Suprapubic skin (tissue), 4 donors: ENCODE measurements at regions not wholly inside any gene's neighbourhood (a gene's known extent, or its start where the extent isn't known, plus 50 kb on each side); places are given as distances from the start of the nearest gene placed in this dataset.

Experiments
- DNase-seq, 2 donors: peaks; one replicate each; pipeline ENCODE4 v3.0.0-alpha.2; 2019; ENCODE audit warnings: low spot score in 2 of 2
- H3K27ac ChIP-seq: fragments of 200-600 bp; sonication (generic); one replicate; pipeline ENCODE4 v1.5.1; 2019
- H3K27me3 ChIP-seq: fragments of 200-600 bp; sonication (generic); one replicate; pipeline ENCODE4 v1.5.1; 2019
- H3K36me3 ChIP-seq: fragments of 200-600 bp; sonication (generic); one replicate; pipeline ENCODE4 v1.5.1; 2019
- H3K4me1 ChIP-seq: fragments of 200-600 bp; sonication (generic); one replicate; pipeline ENCODE4 v1.5.1; 2019
- H3K4me3 ChIP-seq: fragments of 200-600 bp; sonication (generic); one replicate; pipeline ENCODE4 v1.5.1; 2019; ENCODE audit warnings: mild to moderate bottlenecking
- H3K9me3 ChIP-seq: fragments of 200-600 bp; sonication (generic); one replicate; pipeline ENCODE4 v1.5.1; 2019
- EP300 ChIP-seq: sonication (generic); formaldehyde crosslinking; IDR thresholded peaks from one replicate; pipeline ENCODE4 v1.6.1; 2017; ENCODE audit warnings: antibody characterized with exemption
- POLR2A ChIP-seq, 2 donors: fragments of 450-650 bp; IDR thresholded peaks; one replicate each; pipeline ENCODE4 v1.6.1; 2017; ENCODE audit warnings: antibody characterized with exemption in 2 of 2, mild to moderate bottlenecking in 2 of 2, moderate library complexity in 2 of 2
- POLR2AphosphoS5 ChIP-seq, 3 donors: sonication (generic); formaldehyde crosslinking; IDR thresholded peaks; one replicate each; pipeline ENCODE4 v1.6.1; 2017; ENCODE audit warnings: antibody characterized with exemption in 3 of 3
- WGBS: methylation state at CpG from one replicate; pipeline ENCODE4 v1.1.5; 2018; 5-methylcytosine and 5-hydroxymethylcytosine counted together
- TF ChIP-seq, protein P1 (sequence below), 2 donors: fragments of 200-600 bp in 1 of 2; fragments of 450-650 bp in 1 of 2; sonication (generic) in 1 of 2; IDR thresholded peaks; one replicate each; pipeline ENCODE4 v1.5.1; 2016 to 2019; ENCODE audit warnings: antibody characterized with exemption in 2 of 2, mild to moderate bottlenecking in 1 of 2, moderate library complexity in 1 of 2

DNA sequence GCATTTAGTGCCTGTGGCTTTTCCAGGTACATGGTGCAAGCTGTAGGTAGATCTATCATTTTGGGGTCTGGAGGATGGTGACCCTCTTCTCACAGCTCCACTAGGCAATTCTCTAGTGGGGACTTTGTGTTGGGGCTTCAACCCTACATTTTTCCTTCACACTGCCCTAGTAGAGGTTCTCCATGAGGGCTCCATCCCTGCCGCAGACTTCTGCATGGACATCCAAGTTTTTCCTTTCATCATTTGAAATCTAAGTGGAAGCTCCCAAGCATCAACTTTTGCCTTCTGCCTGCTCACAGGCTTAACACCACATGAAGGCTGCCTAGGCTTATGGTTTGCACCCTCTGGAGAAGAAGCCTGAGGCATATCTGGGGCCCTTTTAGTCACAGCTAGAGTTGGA is 492.7 kb downstream of the PIK3C3 start:
- 100% methylated on average over 1 of the region's 1 CpG for WGBS
- Histone ChIP-seq H3K4me3 (no peak overlapping the region), H3K9me3 (peaks cover 12% of the 10 kb centered on the region), H3K27me3 (no peaks in the 10 kb centered on the region), H3K27ac (no peak overlapping the region), H3K4me1 (no peaks in the 10 kb centered on the region), H3K36me3 (no peaks in the 10 kb centered on the region)
- TF ChIP-seq POLR2A (IDR thresholded peaks at IDR 0.05): no peak
- no peak for TF ChIP-seq POLR2AphosphoS5 (IDR thresholded peaks at IDR 0.05)
- no peak for TF ChIP-seq EP300
- TF ChIP-seq, protein P1, sequence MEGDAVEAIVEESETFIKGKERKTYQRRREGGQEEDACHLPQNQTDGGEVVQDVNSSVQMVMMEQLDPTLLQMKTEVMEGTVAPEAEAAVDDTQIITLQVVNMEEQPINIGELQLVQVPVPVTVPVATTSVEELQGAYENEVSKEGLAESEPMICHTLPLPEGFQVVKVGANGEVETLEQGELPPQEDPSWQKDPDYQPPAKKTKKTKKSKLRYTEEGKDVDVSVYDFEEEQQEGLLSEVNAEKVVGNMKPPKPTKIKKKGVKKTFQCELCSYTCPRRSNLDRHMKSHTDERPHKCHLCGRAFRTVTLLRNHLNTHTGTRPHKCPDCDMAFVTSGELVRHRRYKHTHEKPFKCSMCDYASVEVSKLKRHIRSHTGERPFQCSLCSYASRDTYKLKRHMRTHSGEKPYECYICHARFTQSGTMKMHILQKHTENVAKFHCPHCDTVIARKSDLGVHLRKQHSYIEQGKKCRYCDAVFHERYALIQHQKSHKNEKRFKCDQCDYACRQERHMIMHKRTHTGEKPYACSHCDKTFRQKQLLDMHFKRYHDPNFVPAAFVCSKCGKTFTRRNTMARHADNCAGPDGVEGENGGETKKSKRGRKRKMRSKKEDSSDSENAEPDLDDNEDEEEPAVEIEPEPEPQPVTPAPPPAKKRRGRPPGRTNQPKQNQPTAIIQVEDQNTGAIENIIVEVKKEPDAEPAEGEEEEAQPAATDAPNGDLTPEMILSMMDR (IDR thresholded peaks at IDR 0.05): no peak
- DNase-seq: no peak

DNA sequence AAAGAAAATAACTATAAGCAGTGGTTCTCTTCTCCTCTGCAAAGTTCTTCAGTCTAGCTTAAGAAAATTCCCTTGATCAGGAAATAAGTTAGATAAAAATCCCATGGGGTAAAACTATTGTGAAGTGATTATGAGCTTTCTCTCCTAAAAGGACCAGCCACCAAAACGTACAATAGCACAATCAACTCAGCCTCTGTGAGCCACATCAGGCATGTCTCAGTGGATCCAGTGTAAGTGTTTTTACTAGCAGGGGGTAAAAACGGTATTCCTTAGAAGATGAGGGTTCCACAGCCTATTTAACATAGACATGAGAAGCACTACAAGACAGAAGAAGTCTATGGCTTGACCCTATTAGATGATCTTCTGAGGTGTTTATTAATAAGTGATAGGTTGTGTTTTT is 503.2 kb downstream of the PIK3C3 start:
- no peaks in the 10 kb centered on the region for H3K36me3 ChIP-seq
- TF ChIP-seq EP300 (no peak), POLR2A (IDR thresholded peaks at IDR 0.05) (no peak), POLR2AphosphoS5 (IDR thresholded peaks at IDR 0.05) (no peak)
- TF ChIP-seq, protein P1 (IDR thresholded peaks at IDR 0.05): no peak
- H3K27ac ChIP-seq: no peak overlapping the region
- H3K4me3 ChIP-seq: no peak overlapping the region
- H3K9me3 ChIP-seq: no peaks in the 10 kb centered on the region
- no peaks in the 10 kb centered on the region for H3K27me3 ChIP-seq
- 36% methylated on average over 2 of the region's 2 CpGs for WGBS
- DNase-seq: no peak
- H3K4me1 ChIP-seq: no peaks in the 10 kb centered on the region

DNA sequence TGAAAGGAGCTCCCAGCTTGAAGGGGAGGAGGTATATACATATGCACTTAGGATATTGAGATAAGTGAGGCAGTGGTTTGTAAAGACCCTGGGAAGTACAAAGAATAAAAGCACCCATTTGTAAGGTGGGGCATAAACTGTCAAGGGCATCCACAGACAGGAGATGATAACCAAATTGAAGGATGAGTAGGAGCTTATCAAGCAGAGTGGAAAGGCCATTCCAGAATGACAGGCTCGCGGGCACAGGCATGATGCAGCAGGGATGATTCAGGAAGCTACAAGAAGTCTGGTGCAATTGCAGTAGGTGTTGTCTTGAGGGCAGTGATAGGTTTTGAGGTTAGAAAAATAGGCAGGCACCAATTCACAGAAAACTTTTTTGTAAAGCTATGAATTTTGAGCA is 504.8 kb downstream of the PIK3C3 start:
- TF ChIP-seq EP300: no peak
- Histone ChIP-seq H3K27ac (no peak overlapping the region), H3K4me3 (no peak overlapping the region), H3K27me3 (no peaks in the 10 kb centered on the region), H3K36me3 (no peaks in the 10 kb centered on the region), H3K4me1 (no peaks in the 10 kb centered on the region), H3K9me3 (no peaks in the 10 kb centered on the region)
- 36% methylated on average over 2 of the region's 2 CpGs for WGBS
- no peak for DNase-seq

DNA sequence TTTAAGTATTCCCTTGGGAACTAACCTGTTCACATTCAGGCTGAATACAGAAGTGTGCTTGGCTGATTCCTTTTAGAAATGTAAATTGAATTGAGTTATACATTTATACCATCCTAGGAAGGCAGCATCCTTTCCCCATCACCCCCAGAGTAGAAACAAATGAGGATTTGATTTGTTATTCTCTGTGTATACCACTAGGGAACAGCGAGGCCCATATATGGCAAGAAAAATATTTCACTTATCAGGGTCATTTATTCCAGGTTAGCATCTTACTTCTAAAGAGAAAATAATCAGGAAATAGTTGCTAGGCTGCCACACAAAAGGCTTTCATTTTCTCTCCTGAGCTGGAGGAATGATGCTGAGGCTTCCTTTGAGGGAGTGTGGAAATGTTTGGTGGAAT is 516.9 kb downstream of the PIK3C3 start:
- H3K4me3 ChIP-seq: no peak overlapping the region
- no peaks in the 10 kb centered on the region for H3K9me3 ChIP-seq
- no peaks in the 10 kb centered on the region for H3K4me1 ChIP-seq
- no peak overlapping the region for H3K27ac ChIP-seq
- 86% methylated on average over 1 of the region's 1 CpG for WGBS
- no peaks in the 10 kb centered on the region for H3K27me3 ChIP-seq
- no peaks in the 10 kb centered on the region for H3K36me3 ChIP-seq
- TF ChIP-seq EP300 (no peak), POLR2AphosphoS5 (IDR thresholded peaks at IDR 0.05) (no peak), POLR2A (IDR thresholded peaks at IDR 0.05) (no peak)
- TF ChIP-seq, protein P1 (IDR thresholded peaks at IDR 0.05): no peak
- DNase-seq: no peak

DNA sequence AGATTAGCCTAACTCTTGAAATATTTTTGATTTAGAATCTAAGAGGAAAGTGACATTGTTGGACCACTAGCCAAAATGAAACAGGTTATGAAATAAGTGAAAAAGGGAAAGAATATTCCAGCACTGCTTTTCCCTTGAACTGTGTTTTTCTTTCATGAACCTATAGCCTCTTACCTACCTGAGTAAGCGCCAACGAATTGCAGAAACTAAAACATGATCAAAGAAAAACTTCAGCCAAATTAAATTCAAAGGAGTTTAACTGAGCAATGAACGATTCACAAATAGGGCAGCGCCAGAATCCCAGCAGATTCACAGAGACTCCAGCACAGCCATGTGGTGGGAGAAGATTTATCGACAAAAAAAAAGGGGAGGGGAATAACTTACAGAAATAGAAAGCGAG is 518.6 kb downstream of the PIK3C3 start:
- WGBS: 79% methylated on average over 6 of the region's 6 CpGs
- Histone ChIP-seq H3K27me3 (no peaks in the 10 kb centered on the region), H3K9me3 (no peaks in the 10 kb centered on the region), H3K36me3 (no peaks in the 10 kb centered on the region), H3K4me3 (no peak overlapping the region), H3K27ac (no peak overlapping the region), H3K4me1 (no peaks in the 10 kb centered on the region)
- no peak for DNase-seq
- no peak for TF ChIP-seq POLR2A (IDR thresholded peaks at IDR 0.05)
- TF ChIP-seq, protein P1 (IDR thresholded peaks at IDR 0.05): no peak
- TF ChIP-seq POLR2AphosphoS5 (IDR thresholded peaks at IDR 0.05): no peak
- TF ChIP-seq EP300: no peak

DNA sequence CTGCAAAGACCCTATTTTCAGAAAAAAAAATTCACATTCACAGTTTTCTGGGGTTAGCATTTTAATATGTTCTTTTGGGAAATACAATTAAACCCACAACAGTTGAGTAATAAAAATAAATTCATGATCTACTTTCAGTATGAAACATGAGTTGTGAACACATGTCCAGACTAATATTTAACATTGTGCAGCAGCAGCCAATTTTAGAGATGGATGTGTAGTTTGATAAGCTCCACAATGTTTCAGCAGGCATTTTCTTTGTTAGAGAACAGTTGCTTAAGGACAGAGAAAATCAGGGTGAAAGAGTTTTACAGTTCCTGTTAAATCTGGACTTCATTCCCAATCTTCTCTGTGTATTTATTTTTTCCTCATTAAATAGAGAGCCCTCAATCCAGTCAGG is 519.5 kb downstream of the PIK3C3 start:
- no peaks in the 10 kb centered on the region for H3K9me3 ChIP-seq
- DNase-seq: no peak
- H3K36me3 ChIP-seq: no peaks in the 10 kb centered on the region

More for the DNA sequence above, 519.5 kb downstream of the PIK3C3 start:
- TF ChIP-seq EP300 (no peak), POLR2AphosphoS5 (IDR thresholded peaks at IDR 0.05) (no peak), POLR2A (IDR thresholded peaks at IDR 0.05) (no peak)
- TF ChIP-seq, protein P1 (IDR thresholded peaks at IDR 0.05): no peak
- Histone ChIP-seq H3K4me3 (no peak overlapping the region), H3K4me1 (no peaks in the 10 kb centered on the region), H3K27me3 (no peaks in the 10 kb centered on the region), H3K27ac (no peak overlapping the region)
